HG03045 (cell line): ENCODE measurements at regions not wholly inside any gene's neighbourhood (a gene's known extent, or its start where the extent isn't known, plus 50 kb on each side); places are given as distances from the start of the nearest gene placed in this dataset.

Experiments used
- ATAC-seq: cut with Tn5 transposase; IDR thresholded peaks from one replicate; pipeline ENCODE4 v1.9.1; 2021; ENCODE audit warnings: mild to moderate bottlenecking, moderate library complexity; ENCODE audit not compliant: unreplicated experiment

DNA sequence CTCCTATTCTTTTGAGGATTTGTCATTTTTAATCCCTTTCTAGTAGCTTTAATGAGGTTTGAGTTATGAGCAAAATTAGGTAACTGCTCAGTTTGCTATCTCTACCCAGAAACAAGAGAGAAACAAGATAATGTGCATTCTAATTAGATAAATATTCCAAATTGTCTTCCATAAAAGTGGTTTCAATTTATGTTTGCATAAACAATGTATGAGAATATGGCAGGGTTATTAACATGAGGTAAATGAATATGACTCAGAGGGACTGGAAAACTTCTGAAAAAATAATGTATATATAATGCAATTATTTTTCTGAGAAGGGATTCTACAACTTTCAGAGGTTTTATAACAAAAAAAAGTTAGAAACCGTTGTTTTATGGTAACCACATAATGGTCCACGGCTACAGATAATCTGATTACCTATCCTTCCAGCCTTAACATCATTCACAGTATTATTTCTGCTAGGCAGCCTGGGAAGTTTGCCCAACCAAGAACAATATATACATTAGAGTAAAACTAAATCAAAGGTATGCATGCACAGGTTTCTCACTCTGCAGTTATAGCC is 101.2 kb downstream of the CRPPA start:
- no peak for ATAC-seq

DNA sequence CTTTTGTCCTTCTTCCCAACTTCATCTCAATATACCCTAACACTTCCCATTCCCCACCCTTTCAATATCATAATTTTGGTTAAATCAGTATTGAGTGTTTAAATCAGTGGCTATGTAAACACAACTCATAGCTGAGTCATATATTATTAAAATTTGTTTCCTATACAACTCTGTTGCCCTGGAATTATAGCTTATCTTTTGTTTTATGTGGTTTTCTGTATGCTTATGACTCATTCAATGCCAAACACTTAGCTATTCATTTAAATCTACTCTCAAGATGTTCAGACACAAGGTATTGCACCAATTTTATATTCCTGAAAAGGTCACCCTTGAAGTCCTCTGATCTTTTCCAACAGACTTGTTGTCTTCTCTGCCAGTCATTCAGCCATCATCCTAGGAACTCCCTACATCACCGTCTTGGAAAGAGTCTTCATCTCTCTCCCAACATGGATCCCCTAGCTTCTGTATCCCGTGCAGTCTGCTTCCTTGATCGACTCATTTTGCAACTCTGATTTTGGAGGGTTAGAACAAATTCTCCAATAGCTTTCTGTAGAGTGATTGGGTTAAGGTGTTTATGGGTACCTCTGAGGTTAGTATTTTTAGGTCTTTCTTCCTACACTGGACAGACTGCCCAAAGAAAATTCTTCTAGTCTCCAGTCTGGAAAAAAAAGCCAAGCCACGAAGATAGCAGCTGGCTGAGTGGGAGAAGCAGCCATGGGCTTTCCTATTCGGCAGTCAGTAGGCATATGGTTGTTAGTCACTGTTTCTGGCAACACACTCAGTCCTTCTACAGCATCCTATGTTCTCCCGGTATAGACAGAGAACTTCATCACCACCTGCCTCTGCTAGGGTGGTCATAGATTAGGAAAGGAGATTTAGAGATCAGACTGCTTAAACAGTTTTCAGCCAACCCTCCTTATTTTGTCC is 102.1 kb downstream of the CRPPA start:
- ATAC-seq = no peak

DNA sequence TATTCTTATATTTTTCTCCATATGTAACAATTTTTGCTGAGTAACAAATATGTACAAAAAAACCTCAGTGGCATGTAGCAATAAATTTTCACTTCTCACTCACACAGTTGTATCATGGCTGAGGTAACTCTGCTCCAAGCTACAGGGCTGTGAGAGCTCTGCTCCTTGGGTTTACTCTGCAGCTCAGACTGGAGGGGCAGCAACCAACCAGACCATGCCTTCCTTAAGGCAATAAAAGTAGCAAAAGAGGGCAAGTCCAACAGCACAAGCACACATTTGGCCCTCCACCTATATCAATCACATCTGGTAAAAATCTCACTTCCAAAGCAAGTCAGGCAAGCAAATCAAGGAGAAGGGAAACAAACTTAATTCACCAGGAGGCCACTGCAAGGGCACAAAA is 102.9 kb downstream of the CRPPA start:
- no peak for ATAC-seq

DNA sequence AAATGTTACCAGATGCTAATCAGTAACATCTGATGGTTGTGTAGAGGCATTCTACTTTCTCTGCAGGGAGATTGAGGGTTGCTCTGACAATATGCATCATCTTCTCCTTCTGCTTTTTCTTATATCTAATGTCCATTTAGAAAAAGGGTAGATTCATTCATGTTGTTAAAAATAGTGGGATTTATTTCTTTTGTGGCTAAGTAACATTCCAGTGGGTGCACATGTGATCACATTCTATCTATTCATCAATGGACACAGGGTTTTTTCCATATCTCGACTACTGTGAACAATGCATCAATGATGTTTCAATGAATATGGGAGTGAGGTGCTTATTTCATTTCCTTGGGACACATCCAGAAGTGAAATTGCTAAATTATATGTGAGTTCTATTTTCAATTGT is 103.9 kb downstream of the CRPPA start:
- ATAC-seq = no peak

DNA sequence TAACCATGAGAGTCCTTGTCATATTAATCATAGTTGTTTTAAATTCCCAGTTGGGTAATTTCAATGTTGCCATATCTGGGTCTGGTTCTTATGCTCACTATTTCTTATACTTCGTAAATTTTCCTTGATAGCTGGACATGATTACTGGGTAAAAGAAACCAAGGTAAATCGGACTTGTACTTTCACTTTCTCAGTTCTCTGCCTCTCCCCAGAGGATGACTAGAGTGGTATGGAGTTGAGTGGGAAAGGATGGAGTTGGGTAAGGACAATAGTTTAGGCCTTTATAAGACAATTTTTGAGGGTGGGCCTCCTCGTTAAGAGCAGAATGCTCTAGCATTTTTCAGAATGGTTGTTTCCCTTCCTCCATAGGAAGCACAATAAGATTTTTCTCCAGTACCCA is 106.1 kb downstream of the CRPPA start:
- ATAC-seq = no peak

DNA sequence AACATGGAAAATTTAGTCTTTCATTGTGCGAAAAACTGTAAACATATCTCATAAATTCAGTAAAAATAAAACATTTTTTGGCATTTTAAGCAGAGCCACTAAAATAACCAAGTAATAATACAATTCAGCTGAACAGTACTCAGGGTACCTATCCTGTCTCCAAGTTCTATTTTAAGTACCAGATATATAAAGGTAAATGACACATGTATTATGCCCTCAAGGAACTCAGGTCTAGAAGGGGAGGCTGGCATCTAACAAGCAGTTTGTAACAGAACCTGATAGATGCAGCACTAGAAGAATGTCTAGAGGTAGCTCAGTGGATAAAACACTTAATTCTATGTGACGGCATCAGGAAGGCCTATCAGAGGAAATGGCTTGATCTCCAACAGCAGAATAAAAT is 112.2 kb downstream of the CRPPA start:
- ATAC-seq = no peak

DNA sequence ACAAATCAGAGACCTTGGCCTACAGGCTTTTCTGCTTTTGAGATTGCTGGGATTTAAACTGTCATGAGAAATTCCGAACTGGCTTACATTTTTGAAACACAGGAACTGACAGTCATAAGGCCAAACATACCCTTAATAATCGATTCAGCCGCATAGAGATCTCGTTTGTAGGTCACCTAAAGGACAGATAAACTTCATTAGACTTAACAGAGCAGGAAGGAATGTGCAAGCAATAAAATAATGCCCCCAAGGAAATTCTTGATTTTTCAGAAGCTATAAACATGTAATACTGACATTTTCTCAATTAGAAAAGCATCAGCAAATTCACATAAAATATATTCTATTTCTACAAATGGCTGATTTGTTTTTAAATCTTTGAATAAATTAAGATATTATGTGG is 120.0 kb downstream of the CRPPA start:
- no peak for ATAC-seq

DNA sequence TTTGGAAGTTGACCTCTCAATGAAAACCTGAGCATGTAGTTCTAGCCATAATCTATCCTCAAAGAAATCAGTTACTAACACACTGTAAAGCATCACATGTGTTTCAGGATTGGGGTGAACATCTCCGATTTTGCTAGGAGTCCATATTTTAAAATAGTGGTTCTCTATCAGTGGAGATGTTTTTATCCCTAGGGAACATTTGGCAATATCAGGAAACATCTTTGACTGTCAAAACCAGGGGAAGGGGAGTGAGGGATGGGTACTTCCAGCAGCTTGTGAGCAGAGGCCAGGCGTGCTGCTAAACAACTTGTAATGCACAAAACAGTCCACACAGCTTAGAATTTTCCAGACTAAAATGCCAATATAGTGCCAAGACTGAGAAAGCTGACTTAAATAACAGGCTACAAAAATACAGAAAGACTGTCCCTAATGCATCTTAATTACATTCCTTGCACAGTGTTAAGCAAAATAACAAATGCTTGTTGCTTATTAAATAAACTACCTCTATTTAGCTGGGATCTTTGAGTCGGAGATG is 120.9 kb downstream of the CRPPA start:
- ATAC-seq = no peak

DNA sequence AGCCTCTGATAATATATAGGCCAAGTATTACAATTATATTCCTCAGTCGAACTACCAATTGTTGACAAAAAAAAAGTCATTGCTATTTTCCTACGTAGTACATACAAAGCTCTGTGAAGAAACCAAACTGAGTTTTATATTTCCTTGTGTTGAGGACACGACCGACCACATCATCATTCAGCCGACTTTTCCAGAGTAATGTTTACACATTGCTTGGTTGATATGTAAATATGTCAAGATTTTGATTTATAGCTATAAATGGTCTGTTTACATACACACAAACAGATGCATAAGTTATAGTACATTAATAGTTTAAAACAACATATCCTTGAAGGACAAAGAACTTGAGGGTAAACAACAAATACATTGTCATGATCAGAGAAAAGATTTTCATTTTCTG is 121.5 kb downstream of the CRPPA start:
- ATAC-seq = no peak

DNA sequence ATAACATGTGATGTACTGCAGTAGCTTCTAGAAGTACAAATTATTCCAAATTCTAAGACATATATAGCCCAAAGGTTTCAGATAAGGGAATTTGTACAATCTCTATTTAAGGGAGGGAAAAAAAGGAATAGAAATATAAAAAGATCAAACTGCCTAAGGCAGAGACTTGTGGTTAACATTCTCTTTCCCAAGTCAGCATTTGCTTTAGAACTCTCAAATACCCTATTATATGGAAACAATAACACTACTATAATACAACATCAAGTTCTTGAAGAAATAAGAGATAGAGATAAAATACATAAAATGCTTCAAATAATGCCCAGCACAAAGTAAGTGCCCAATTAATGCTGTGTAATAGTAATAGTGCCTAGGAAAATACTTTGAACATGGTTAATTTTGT is 123.1 kb downstream of the CRPPA start:
- ATAC-seq = no peak

DNA sequence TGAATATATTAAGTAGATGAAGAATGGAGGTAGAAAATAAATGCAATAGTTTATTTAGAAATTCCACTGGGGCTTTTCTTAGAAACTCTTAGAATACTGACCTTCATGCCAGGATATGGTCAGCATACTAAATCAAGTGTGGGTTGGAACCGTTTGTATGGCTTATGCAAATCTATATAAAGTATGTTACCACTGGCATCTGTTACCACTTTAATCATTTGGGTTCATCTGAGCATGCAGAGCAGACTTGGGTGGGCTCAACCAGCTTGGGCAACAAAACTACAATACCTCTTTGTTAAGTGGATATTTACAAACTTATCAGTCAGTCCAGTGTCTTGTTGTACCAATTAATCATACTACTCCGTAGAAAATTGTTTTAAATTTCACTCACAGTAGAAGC is 125.8 kb downstream of the CRPPA start:
- no peak for ATAC-seq

DNA sequence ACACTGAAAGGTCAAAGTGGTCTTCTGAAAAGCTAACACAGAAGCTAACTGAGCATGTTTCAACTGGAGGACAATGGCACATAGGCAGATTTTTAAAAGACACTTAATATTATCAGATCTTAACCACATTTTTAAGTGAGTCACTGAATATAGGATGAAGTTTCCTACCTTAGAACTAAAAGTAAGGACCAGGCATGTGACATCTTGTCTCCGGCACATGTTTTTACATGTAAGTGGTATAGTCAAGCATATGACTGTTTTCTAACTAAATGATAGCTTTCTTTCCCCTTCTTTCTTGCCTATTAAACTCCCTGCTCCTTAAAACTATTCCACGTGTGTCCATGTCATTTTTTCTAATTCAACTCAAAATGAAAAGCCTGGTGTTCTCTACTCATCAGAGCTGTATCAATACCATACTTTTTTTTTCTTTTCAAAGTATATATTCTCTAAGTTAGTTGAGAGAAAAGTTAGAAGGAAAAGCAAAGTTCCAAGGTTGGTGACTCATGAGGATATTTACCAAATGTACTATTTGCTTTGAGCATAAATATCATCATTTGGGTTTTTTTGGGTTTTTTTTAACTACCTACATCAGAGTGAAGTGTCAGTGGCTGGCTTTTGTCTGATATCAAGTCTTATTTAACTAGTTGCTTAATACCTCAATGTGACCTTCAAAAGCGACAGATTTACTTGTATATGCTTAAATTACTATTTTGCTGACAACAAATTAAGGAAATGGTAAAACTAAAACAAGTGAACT is 127.5 kb downstream of the CRPPA start:
- no peak for ATAC-seq

DNA sequence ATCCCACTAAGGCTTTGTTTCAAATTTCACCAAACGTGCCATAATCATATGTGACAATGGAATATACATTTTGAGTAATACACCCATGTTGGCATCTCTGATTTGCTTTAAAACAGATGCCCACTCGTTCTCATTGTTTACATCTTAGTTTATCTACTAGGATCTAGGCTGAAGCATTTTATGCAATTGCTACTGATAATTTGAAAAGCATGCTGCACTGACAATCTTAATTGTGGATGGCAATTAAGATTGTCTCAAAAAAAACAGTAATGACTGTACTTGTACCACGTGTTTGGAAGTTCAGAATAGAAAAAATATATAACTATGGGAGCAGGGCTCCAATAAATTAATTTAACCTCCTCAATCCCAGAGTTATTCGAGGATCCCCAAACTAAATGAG is 136.8 kb downstream of the CRPPA start:
- ATAC-seq = no peak

DNA sequence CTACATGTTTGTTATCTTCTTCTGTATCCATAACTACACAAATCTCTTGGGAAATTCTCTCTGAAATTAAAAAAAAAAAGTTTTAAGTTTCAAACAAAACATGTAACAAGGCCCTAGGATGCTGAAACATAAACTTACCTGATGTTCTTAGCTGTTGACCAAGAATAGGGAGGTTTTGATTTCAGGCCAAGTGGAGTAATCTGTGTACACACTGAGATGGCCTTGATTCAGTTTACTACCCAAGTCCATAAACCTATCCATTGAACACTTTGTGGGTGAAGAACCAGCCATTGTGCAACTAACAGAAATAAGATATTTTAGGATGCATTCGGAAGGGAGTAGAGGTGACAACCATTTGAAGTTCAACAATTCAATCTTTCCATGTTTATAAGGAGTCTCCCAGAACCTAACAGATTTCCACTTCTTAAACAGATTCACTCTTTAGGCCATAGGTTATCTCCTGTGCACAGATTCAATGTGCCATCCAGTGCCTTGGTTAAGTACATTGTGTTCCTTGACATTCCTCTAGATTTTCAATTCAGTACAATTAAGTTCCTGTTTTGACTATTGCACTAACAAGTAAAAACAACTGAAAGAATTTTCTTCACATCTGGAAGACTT is 143.1 kb downstream of the CRPPA start:
- ATAC-seq = no peak

DNA sequence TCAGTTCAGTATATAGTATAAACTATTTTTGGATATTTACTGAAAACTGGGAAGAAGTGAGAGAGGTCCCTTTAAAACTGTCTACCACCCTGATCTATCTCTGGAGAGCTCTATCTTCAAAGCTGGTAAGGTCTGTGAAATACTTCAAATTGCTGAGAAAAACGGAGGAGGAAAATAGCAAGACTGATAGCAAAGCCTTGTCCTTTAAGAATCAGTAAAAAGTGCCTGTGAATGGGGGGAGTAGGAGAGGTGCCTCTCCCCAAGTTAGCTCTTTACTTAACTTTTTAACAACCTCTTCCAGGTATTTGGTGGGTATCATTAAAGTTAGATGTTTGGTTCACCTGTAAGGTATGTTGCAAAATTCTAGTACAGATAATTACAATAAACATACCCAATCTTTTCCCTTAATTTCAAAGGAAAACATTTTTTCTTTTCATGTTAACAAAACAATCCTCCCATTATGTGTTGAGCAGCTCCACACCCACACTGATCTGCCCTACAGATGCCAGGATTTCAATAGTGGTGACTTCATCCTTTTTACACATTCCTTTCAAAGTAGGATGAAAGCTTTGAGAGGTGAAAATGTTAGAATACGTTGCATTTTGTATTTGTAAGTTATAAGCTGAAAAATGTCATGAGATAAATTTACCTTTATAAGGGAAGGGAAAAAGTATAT is 149.2 kb downstream of the CRPPA start:
- no peak for ATAC-seq

DNA sequence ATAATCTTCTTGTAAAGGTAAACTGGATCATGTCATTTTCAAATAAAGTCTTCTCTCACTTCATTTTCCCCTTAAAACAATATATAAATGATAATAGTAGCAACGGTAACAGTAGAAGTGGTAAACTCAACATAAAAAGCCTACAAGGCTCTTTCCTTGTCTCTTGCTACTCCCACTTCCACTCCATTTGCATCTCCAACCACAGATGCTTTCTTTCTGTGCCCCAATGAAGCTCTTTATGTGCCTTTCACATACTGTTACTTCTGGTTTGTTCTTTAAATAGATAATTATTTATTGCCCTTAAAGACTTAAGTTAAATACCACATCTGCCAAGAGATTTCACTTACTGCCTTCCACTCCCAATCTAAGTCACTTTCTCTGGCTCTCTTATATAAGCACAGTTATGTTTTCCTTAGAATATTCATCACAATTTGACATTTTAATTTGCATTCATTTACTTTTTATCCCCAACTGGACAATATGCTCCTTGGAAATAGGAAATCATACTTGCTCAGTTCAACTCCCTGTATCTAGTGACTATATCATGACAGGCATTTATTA is 149.9 kb downstream of the CRPPA start:
- ATAC-seq = no peak

DNA sequence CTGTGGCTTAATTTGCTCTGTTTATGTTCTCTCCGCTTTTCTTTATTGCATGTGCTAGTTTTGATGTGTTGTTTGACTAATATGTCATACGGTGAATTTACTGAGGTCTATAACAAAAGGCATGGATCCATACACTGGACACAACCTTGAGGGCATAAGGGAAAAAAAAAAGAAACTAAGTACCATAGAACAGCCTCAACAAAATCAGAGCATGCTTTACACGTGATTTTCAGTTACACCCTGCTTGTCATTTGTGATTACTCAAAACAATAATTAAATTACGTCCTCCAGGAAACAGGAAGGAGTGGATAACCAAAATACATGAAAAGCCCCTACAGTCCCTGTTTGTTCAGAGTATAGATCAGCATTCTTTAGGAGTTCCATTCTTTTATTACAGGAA is 150.5 kb downstream of the CRPPA start:
- no peak for ATAC-seq

DNA sequence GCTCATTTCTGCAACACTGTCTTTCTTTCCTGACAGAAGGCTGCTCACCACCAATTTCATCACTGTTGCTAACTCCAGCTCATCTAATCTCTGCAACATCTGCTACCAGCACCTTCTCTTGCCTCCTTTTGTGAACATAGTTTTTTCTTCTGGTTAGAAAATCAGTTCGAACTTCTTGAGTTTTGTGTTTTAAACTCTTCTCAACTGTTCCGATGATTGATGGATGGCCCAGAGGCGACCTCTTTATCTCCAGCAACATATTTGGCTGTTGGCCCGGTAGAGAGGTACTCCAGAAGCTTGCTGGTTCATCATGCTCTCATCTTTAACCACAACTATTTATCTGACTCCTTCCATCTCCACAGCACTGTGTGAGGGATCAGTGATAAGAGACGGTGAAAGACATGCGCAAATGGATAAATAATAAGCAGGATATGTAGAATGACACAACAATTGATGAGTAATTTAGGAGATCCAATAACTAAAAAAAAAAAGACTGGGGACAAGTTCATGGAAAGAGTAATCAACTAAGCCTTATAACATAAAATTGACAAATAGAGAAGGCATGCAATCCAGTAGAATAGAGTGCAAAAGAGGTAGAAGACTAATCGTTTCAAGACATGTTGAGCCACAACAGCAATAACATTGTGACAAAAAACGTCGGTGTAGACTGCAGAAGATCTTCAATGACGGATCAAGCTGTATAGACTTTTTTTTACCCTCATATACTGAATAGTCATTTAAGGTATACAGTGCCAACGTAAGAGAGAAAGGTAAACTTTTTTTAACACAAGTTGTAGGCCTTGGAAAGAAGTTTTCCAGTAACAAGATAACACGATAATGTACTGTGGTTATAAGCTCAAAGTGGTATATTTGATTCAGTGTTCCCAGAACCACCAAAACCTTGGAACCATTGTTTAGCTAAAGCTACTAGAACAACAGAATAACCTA is 152.2 kb downstream of the CRPPA start:
- ATAC-seq = no peak
